HG03097 (cell line): ENCODE measurements at regions not wholly inside any gene's neighbourhood (a gene's known extent, or its start where the extent isn't known, plus 50 kb on each side); places are given as distances from the start of the nearest gene placed in this dataset.
A peak's percentile ranks its signal among the peaks of the same experiment; 100 is the strongest.
"Not testable (repeated sequence)": the region's sequence is repeated elsewhere in the genome, so short reads cannot be mapped to it uniquely, and the experiment has no call there.

Experiments
- ATAC-seq: cut with Tn5 transposase; IDR thresholded peaks from one replicate; pipeline ENCODE4 v1.9.1; 2021; ENCODE audit not compliant: unreplicated experiment, low FRiP score

- ATAC-seq: no peak
Measured at GRCh38 chr3:177641206-177641605, 443.9 kb upstream of the TBL1XR1 start.

- ATAC-seq: no peak
Measured at GRCh38 chr3:177642042-177642803, 444.9 kb upstream of the TBL1XR1 start.

- no peak for ATAC-seq
Measured at GRCh38 chr3:177642804-177643125, 445.5 kb upstream of the TBL1XR1 start.

GRCh38 chr3:177646749-177647148, 449.5 kb upstream of the TBL1XR1 start:
- ATAC-seq: peak; percentile 83

GRCh38 chr3:177647341-177647740, 450.1 kb upstream of the TBL1XR1 start:
- ATAC-seq: no peak

- no peak for ATAC-seq
Measured at GRCh38 chr3:177647876-177648275, 450.6 kb upstream of the TBL1XR1 start.

- no peak for ATAC-seq
Measured at GRCh38 chr3:177652556-177653291, 455.4 kb upstream of the TBL1XR1 start.

- ATAC-seq: no peak
Measured at GRCh38 chr3:177657243-177657642, 460.0 kb upstream of the TBL1XR1 start.

GRCh38 chr3:177658354-177658753, 461.1 kb upstream of the TBL1XR1 start:
- ATAC-seq: no peak

- not testable (repeated sequence) for ATAC-seq
Measured at GRCh38 chr3:177664380-177665103, 467.3 kb upstream of the TBL1XR1 start.

- ATAC-seq: no peak
Measured at GRCh38 chr3:177665122-177665808, 468.0 kb upstream of the TBL1XR1 start.

- ATAC-seq: no peak
Measured at GRCh38 chr3:177672252-177672911, 475.1 kb upstream of the TBL1XR1 start.

- ATAC-seq: no peak
Measured at GRCh38 chr3:177673112-177673914, 476.0 kb upstream of the TBL1XR1 start.

GRCh38 chr3:177674186-177674585, 476.9 kb upstream of the TBL1XR1 start:
- ATAC-seq: no peak

GRCh38 chr3:177676148-177676547, 478.9 kb upstream of the TBL1XR1 start:
- ATAC-seq: no peak

- ATAC-seq: no peak
Measured at GRCh38 chr3:177676947-177677587, 479.8 kb upstream of the TBL1XR1 start.

GRCh38 chr3:177679568-177680471, 482.5 kb upstream of the TBL1XR1 start:
- peak; percentile 91 for ATAC-seq

GRCh38 chr3:177680472-177680821, 483.2 kb upstream of the TBL1XR1 start:
- ATAC-seq: no peak
